NOMO-1 treated with dmso at 0.1 percent for 144 hours (cell line): ENCODE measurements at regions not wholly inside any gene's neighbourhood (a gene's known extent, or its start where the extent isn't known, plus 50 kb on each side); places are given as distances from the start of the nearest gene placed in this dataset.

Source experiments
- DNase-seq: peaks from one replicate; lab custom pipeline; 2025; ENCODE audit not compliant: unreplicated experiment; lab: John Stamatoyannopoulos, UW

DNA sequence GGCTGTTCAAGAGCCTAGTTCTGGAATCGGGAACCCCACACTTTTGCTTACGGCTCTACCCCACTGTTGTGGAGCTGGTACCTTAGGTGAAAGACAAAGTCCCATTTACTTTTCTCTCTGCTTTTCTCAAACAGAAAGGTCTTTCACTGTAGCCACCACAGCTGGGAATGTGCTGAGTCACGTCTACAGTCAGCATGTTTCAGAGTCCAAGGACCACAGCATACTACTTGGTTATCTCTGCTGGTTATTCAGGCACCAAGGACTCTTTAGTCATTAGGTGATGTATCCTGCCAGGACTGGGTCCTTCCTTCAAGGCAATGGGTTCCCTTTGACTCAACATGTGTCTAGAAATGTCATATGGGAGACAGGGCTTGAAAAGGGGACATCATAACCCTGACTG, 266.8 kb upstream of the STEAP1 start:
- no peak for DNase-seq

DNA sequence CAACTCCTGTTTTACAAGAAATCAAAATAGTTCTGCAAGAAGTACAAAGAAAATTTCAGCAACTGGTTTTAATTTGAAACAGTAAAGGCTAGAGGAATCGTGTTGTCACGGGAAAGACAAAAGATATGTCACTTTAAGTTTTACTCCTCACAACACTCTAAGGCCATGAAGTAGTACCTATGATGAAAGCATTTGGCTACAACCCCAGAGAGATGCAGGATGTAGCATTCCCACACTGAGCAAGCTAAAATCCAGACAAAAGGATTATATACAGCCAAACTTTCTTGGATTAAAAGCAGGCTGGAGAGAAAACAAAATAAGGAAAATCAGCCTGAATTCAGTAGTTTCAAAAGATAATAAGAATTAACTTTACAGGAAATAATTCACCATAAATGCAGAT, 245.5 kb upstream of the STEAP1 start:
- no peak for DNase-seq

- no peak for DNase-seq
Measured at GRCh38 chr7:89914711-89915110, 239.6 kb upstream of the STEAP1 start.

GRCh38 chr7:89926194-89926593, 228.1 kb upstream of the STEAP1 start:
- DNase-seq: no peak

DNA sequence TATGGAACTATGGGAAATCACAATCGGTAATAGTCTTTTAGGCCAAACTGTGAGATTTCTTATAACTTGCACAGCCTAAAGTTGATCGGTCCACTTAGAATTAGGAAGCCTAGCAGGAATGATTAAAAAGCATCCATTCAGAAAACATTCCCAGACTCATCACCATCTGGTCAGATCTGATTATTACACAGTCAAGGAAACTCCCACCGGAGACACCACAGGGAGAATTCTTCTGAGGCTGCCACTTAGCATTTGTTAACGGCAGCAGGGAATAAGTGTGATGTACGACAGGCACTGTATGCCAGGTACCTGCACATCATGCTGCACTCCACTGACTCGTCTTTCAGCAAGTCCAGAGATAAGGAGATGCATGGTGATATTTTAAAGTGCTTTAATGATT, 227.6 kb upstream of the STEAP1 start:
- DNase-seq: no peak

- DNase-seq: no peak
Measured at GRCh38 chr7:89927762-89928161, 226.5 kb upstream of the STEAP1 start.

DNA sequence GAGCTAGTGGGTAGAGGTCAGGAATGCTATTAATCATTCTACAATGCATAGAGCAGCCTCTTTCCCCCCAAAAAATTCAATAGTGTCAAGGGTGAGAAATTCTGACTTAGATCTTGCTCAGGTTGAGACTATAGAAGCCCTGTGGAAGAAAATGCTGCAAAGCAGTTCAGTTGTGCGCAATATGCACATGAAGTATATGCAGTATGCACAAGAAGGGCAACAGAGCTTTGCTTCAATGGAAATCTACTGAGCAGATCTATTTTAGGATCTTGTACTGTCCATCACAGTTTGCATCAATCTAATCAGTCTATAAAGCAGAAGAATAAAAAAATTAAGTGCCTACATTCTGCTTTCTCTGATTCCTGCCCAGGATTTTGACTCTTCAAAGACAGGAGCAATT, 225.8 kb upstream of the STEAP1 start:
- no peak for DNase-seq

GRCh38 chr7:89934101-89934500, 220.2 kb upstream of the STEAP1 start:
- DNase-seq: no peak

DNA sequence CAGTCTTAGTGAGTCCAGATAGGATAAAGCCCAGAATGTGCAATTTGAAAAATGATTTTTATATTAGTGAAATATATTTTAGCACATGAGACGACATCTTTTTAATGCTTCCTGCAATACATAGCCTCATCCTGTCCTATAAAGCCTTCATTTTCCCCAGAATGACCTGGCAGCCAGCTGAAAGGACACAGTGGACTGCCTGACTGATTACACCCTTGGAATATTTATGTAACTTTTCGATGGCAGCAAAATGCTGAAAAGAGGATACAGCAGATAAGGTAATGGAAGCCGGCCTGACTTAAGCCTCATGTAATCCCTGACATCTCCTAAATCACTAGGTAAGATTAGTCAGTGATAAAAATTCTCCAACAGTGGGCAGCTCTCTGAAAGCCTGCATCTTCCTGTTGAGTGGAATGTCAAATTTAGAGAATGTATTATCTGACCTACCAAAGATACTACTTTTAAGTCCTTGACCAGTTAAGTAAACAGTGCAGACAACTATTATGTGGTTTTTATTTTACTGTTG, 210.7 kb upstream of the STEAP1 start:
- no peak for DNase-seq

- DNase-seq: no peak
Measured at GRCh38 chr7:89958525-89959068, 195.7 kb upstream of the STEAP1 start.

DNA sequence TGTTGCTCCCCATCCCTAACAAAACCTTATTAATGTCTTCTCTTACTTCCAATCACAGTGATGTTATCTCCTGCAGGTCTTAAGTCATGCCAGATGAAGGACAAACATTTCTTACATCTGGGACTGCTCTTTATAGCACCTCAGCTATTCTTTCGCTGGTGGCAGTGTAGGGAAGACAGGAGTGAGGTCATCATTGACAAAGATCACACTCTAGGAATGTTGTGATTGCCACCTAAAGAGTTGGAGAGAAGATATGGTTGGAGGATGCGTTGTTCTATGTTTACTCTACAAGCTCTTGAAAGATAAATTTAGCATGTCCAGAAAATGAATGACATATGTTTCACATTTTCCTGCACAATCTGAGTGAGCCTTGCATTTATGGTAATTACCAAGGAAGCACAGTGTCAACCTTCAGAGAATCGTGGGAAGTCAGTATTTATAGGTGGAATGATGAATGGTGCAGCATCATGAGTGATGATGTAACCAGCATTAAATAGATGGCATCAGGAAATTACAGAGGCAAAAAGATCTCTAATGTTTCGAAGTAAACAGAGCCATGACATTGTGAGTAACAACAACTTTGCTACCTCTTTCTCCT, 188.1 kb upstream of the STEAP1 start:
- no peak for DNase-seq

GRCh38 chr7:89975577-89975976, 178.7 kb upstream of the STEAP1 start:
- DNase-seq: no peak

- no peak for DNase-seq
Measured at GRCh38 chr7:89987665-89988064, 166.6 kb upstream of the STEAP1 start.

- DNase-seq: no peak
Measured at GRCh38 chr7:89988074-89988473, 166.2 kb upstream of the STEAP1 start.

- DNase-seq: no peak
Measured at GRCh38 chr7:89989454-89989853, 164.8 kb upstream of the STEAP1 start.

DNA sequence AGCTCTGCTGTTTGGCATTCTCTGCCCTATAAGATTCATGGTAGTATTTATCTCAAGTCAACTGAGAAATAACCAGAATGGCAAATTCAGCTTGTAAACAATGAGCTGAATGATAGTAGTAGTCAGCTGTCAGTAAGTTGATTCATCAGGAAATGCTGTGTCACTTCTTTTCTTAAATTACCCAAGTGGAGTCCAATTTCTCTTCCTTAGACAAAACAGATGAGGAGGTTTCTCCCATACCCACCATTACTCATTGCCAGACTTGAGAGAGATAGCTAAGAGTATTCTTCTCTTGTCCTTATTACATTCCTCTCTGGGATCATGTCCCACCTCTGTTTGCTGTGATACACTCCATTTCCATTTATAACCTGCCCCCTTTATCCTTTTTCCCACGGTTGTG, 159.8 kb upstream of the STEAP1 start:
- DNase-seq: no peak

GRCh38 chr7:89998554-89998953, 155.7 kb upstream of the STEAP1 start:
- DNase-seq: no peak

DNA sequence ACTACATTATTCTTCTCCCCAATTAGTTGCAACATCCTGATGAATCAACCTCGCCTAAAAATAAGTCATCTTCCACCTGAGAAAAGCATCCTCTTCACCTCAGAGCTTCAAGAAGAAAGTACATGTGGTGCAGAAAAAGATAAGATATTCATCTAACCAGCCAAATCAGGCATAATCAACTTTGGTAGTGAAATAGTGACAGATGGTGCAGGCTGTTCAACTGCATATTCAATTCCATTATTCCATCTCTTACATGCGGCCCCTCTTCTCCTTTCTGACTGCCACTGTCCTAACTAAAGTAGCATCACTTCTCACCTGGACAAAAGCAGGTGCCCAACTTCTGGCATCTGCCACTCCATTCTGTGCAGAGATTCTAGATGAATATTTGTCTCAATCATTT, 148.4 kb upstream of the STEAP1 start:
- no peak for DNase-seq

GRCh38 chr7:90007001-90007654, 147.1 kb upstream of the STEAP1 start:
- no peak for DNase-seq

DNA sequence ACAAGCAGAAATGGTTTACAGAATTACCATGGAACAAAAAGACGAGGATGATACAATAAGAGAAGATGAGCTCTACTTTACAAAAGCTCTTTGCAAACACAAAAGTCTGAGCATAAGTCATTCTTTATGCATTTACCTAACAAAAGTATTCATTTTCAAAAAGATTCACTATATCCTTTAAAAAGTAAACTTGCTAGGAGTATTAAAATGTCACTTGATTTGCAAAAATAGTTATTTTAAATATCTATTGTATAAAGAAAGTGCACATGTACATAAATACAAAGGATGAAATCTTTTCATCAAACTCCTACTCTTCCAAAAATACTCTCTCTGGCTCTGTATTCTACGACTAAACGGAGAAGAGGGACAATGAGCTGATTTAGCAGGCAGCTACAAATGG, 146.4 kb upstream of the STEAP1 start:
- no peak for DNase-seq

GRCh38 chr7:90022213-90022612, 132.1 kb upstream of the STEAP1 start:
- DNase-seq: no peak

- peak; percentile 19 for DNase-seq
Measured at GRCh38 chr7:90025771-90026170, 128.5 kb upstream of the STEAP1 start.

DNA sequence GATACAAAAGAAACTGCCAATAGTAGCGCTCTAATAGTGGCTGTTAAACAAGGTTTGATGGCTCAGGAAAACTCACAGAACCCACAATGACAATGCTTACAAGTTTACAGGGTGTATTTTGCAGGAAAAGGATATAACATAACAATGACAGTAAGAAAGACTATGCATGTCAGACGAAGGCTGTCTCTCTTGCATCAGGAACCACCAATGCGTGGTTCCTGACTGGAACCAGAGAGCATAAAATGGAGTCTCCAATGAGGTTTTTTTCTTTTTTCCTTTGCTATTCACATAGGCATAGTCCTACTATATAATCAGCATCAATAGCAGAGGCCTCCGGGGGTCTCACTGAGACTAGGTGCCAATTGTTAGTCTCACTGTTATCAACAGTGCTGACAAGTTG, 120.4 kb upstream of the STEAP1 start:
- DNase-seq: no peak
